NCI-H1436 (cell line): ENCODE measurements at regions not wholly inside any gene's neighbourhood (a gene's known extent, or its start where the extent isn't known, plus 50 kb on each side); places are given as distances from the start of the nearest gene placed in this dataset.

Experiments used
- DNase-seq: peaks from one replicate; lab custom pipeline; 2025; lab: John Stamatoyannopoulos, UW

- no peak for DNase-seq
These were observed 610.2 kb downstream of the ZNF385D start for GRCh38 chr3:21140785-21141184.

GRCh38 chr3:21138085-21138484 is 612.9 kb downstream of the ZNF385D start:
- no peak for DNase-seq

DNA sequence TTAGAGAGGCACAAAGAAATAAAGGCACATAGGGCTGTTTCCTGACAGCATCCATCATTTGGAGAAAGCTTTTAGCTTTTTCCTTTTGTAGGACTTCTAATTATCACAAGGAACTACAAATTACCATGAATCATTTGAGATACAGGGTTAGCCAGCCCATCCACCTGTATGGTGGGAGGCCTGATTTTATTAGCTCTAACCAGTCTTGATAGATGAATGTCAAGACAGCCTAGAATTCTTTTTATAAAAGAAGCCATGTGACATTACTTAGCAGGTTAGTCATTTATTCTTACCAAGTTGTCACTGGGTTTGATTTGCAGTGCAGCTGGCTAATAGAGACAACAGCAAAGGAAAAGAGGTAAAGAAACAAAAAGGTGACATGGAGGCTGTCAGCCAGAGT is 618.1 kb downstream of the ZNF385D start:
- DNase-seq = no peak

- DNase-seq = no peak
These were observed 630.2 kb downstream of the ZNF385D start for GRCh38 chr3:21120826-21121225.

DNA sequence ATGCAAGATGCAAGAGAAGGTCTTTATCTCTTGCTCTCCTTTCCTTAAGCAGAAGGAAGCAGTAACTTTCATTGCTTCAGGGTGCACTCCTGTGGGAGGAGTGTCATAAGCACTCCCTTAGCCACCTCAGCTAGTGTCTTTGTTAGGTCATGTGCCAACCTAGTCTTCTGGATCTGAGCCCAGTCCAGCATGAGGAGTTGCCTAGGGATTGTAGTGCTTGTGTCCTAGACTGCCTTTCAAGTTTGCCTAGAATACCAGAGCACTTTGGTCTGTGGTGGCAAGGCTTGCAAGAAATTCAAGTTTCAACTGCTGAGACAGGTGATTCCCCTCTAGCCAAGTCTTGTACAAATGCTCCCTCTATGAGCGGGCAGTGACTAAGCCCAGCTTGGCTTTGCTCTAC is 633.6 kb downstream of the ZNF385D start:
- no peak for DNase-seq

GRCh38 chr3:21109056-21109455 is 642.0 kb downstream of the ZNF385D start:
- no peak for DNase-seq

DNA sequence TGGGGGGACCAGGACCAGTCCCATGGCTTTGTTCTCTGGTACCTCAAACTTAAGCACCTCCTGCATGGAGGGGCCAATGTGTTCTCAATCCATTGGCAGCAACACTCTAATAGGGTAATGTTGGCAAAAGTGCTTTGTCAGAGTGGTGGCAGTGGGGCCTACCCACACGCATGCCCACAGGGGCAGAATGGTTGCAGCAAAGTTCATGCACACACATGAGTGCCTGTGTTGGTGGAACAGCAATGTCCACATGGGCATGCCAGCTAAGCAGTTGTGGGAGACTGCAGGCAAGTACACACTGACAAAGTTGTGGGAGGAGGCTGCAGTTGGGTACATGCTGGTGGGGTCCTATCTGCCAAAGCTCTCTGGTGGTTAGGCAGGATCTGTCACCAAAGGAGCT is 645.2 kb downstream of the ZNF385D start:
- DNase-seq = no peak

GRCh38 chr3:21100656-21101359 is 650.2 kb downstream of the ZNF385D start:
- DNase-seq = no peak

- DNase-seq = no peak
These were observed 656.3 kb downstream of the ZNF385D start for GRCh38 chr3:21094686-21095085.

DNA sequence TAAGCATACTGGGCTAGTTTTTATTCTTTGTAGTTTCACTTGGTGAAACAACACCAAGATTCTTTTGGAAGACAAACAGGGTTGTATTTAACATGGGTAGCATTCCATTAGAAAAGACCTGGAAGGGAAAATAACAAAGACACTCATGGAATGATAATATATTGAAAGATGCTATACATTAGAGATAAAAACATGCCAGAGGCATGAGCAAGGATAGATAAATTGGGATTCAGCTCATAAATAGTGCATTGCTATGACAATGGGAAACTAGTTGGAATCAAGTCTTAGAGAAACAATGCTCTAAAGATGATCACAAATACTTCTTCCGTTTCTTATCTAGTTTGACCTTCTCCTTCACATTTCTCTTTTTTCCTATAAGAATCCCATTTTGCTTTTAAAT is 677.4 kb downstream of the ZNF385D start:
- no peak for DNase-seq

DNA sequence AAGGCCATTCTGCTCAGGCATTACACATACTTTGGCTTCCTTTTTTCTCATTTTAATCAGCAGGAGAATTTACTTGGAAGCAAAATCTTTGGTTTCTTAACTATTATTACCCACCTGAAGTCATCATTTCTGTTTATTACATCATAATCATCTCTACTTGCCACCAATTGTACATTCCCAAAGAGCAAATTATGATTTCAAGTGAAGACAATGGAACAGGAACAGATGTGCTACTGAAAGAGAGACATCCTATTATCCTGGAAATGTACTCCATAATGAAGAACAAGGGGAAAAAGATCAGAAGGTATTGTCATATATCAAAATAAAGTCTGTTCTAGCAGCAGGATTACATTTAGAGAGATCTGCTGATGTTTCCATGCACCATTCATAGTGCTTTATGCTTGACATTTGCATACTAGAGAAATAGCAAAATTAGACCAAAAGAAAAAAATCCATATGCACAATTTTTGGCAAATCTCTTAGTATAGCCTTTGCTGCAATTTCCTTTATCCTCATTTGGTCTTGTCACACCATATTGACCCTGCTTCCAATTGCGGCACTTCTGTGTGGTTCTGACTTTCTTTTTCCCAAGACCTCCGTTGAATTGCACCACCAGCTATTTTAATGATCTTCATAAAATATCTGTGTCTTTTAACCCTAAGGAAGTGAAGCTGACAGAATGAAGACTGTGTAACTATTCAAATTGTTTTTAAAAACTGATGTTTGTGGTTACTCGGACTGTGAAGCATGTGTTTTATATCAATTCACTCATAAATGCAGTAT is 683.8 kb downstream of the ZNF385D start:
- DNase-seq = no peak

GRCh38 chr3:21062831-21063294 is 688.1 kb downstream of the ZNF385D start:
- no peak for DNase-seq

DNA sequence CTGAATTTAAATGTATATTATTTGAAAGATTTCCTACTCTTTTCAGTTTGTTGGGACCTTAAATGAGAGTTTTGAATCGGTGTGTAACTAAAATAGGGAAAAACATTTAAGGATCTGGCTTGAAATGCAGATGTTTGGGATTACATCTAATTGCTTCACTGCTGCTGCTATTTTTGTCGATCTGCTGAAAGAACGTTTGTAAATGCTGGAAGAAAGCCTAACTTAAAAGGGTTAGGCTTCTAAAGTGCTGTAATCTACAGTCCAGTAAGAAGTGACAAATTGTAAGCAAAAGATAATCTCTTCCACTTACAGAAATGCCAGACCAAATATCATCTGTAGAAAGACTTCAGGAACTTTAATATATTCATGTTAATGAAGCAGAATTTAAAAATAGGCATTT is 691.6 kb downstream of the ZNF385D start:
- no peak for DNase-seq

DNA sequence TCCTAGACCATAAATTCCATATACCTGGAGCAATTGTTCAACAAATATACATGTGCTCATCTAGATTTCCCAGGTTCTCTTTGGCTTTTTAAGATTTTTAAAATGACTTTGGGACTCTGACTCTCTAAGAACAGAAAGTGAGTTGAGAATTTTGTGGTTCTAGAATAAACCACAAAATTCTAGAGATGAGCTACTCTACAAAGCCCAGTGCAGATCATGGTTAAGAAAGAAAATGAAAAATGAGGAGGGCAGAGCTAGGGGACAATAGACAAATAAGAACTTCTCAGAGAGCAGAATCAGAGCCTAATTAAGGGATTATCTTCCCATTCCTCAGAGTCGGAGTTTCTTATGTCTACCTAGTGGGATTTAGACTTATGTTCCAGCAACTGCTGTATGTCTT is 694.7 kb downstream of the ZNF385D start:
- DNase-seq = no peak

- DNase-seq = no peak
These were observed 696.0 kb downstream of the ZNF385D start for GRCh38 chr3:21055015-21055414.

DNA sequence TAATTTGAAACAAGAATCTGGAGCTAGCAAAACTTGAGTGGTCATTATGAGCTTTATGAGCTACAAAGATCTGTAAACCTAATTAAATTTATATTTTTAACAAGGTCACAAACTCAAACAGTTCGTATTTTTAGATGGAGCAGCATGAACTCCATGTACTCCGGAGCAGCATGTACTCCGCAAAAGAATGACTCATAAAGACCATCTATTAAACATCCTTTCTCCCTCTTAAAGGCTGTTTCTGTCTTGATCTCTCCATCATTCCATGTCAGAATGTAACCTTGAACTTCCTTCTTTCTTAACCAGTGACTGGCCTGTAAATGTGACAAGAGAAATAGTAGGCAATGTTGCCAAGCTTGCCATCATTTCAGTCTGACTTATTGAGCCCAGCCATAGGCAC is 696.9 kb downstream of the ZNF385D start:
- no peak for DNase-seq

DNA sequence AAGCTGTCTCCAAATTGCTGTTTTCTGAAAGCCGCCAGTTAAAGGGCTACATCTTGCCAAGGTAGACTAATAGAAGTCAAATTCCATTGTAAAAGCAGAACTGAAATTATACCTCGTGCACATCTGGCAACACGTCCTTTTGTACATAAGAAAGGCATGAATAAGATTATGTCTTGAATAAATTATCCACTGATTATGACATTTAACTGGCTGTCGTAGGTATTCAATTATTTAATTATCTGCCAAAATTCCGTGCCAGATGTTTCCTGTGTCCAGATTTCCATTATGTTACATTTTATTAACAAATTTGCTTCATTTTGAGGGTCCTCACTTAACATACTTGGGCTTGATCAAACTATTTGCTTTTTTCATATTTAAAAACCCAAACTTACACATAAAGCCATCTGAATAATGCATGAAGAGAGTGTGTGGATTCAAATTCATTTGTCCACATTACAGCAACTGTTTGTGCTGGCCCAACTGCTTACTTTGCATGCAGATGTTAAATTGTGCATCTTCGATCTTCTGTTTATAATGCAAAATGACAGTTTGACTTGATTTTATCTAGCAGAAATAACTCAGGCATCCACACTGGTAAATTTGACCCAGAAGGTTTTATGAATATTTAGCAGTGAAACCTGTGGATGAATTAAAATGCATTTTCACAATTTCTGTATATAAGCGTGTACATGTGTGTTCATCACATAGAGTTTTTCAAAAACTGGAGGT is 701.5 kb downstream of the ZNF385D start:
- no peak for DNase-seq

GRCh38 chr3:21043139-21043538 is 707.9 kb downstream of the ZNF385D start:
- DNase-seq = no peak

DNA sequence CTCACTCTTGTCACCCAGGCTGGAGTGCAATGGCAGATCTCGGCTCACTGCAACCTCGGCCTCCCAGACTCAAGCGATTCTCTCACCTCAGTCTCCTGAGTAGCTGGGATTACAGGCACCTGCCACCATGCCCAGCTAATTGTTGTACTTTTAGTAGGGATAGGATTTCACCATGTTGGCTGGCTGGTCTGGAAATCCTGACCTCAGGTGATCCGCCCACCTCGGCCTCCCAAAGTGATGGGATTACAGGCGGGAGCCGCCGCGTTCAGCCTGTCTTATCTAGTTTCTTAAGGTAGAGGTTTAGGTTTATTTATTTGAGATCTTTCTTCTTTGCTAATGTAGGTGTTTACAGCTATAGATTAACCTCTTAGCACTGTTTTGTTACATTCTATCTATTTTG is 708.8 kb downstream of the ZNF385D start:
- no peak for DNase-seq

- DNase-seq = no peak
These were observed 709.4 kb downstream of the ZNF385D start for GRCh38 chr3:21041621-21042020.

DNA sequence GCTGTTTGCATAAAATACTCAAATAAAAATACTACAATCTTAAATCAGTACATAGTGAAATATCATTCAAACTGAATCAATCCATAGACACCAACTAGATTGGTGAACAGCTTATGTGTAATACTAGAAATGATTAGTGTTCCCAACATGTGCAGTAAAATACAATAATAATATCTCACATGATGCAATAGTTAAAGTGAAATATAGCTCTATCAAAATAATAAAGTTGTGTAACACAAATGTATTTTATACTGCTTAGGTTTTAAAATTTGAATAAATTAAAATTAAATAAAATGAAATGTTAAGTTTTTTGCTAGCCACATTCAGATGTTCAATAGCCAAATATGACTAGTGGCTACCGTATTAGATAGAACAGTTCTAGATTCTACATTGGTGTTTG is 714.1 kb downstream of the ZNF385D start:
- no peak for DNase-seq

- no peak for DNase-seq
These were observed 722.6 kb downstream of the ZNF385D start for GRCh38 chr3:21028412-21028811.

DNA sequence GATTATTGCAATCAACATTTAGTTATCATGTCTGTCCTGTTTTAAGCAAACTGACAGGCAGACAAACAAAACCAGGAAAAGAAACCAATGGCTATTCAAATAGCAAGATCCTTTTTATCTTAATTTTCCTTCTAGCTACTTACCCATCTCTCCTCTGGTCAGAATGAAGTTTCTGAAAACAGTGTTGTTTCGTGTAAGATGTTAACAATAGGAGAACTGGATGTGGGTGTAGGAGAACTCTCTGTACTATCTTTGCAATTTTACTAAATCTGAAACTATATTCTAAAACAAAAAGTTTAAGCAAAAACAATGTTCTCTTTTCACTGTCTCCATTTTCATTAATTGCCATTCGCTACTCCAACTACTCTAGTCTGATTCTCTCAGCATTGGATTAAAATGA is 726.4 kb downstream of the ZNF385D start:
- no peak for DNase-seq
